NCI-H128 (cell line): ENCODE measurements at regions not wholly inside any gene's neighbourhood (a gene's known extent, or its start where the extent isn't known, plus 50 kb on each side); places are given as distances from the start of the nearest gene placed in this dataset.
"Not testable (repeated sequence)": the region's sequence is repeated elsewhere in the genome, so short reads cannot be mapped to it uniquely, and the experiment has no call there.

Experiments used
- DNase-seq: peaks from one replicate; lab custom pipeline; 2025; ENCODE audit not compliant: unreplicated experiment; lab: John Stamatoyannopoulos, UW

- not testable (repeated sequence) for DNase-seq
Observed at GRCh38 chr15:31507573-31507972, 180.9 kb downstream of the KLF13 start.

DNA sequence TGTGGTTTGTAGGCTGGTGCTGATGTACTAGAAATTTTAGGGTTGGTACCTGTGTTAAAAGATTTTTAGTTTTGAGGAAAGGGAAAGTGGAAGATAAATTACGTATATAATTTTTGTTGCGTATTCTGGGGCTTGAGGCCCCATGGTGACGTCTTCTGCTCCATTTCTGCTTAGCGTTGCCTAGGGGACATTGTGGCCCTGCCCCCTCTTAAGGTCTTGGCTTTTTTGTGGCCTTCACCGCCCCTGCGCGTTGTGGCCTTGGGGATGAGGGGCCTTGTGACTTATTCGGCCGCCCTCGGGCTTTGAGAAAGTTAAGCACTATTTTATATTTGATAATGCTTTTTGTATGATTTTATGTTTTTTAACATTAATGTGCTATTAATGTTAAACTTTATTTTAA lies 182.0 kb downstream of the KLF13 start:
- no peak for DNase-seq

- no peak for DNase-seq
Observed at GRCh38 chr15:31510057-31510456, 183.4 kb downstream of the KLF13 start.

GRCh38 chr15:31511707-31512310 lies 185.2 kb downstream of the KLF13 start:
- no peak for DNase-seq

GRCh38 chr15:31513178-31513577 lies 186.5 kb downstream of the KLF13 start:
- DNase-seq: no peak

DNA sequence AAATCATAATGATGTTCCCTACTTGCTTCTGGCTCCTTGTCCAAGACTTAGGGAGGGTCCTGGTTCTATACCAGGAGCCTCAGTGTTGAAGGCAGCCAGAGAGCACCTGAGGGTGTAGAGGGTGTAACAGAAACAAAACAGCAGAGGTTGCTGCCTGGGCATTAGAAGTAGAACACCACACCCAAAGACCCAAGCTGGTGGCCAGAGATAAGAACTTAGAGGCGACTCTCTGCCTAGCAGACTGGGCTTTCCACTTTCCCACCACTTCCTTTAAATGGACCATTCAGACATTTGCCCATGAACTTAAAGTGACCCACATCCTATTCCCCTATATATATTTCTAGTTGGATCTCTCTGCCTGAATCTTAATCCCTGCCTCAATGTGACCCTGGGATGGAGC lies 189.8 kb downstream of the KLF13 start:
- DNase-seq: no peak

DNA sequence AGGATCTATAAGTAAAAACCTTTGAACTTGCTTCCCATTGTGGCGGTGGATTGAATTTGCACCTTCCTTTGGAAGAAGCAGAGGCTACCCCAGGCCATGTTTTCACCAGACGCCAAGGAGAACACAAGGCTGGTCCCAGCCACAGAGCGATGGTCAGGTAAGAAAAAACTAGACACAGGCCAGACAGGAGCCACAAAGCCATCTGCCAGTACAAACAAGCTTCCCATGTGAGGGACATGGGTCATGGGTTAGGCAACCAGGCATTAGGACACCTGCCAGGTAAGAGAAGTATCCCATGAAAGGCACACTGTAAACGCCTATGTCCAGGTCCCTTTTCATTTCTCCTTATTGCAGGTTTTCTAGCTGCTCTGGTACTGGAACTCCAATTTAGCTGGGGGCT lies 190.2 kb downstream of the KLF13 start:
- DNase-seq: no peak

DNA sequence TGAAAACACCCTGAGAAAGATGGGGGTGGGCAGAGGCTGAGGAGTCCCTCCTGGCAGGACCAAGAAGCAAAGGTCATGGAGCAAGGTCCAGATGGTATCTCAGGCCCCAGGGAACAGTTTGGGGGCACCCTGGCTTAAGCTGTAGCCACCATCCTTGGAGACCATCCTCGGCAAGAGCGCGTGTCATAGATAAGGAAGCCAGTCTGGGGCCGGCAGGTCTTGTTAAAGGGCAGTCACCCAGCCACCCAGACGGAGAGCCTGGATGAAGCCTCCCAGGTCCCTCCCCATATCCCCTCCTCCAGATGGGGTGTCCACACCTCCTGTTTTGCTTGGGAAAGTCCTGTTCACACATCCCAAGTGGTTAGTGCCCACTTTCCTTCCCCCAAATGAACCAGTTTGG lies 191.1 kb downstream of the KLF13 start:
- no peak for DNase-seq

DNA sequence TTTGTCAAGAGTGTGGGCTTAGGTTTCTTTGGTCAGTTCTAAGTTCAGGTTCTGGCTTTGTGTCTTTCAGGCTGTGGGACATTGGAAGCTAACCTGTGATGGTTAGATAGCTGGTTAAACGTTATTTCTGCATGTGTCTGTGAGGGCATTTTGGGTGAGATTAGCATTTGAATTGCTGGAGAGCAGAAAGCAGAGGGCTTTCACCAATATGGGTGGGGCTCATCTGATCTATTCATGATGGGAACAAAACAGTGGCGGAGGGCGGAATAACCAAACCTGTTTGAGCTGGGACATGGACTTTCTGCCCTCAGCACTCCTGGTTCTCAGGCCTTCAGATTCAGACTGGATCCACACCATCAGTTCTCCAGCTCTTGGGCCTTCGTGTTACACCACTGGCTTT lies 195.4 kb downstream of the KLF13 start:
- DNase-seq: no peak

DNA sequence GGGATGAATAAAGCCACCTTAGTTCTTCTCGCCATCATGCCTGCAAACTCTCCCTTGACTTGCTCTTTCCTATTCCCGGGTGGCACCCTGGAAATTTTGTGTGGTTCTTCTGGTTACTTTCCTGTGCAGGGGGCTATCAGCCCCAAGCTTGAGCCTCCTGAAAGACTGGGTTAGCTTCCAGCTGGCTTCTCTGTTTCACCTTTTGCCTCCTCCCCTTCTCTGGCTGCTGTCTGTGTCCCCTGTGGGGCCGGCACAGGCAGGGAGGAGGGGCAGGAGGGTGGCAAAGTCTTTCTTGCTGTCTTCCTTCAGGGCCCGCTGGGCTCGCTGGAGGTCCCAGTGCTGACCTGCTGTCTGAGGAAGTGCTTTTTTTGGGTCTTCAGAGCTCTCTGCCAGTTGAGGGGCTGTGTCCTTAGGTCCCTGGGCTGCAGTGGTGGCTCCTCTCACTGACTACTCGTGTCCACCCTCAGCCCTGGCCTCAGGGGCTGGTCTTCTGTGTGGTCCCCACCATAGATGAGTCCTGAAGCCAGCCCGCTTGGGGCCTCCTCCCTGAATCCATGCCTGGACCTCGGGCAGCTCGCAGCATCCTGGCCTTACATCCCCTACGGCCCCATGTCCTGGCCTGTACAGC lies 196.5 kb downstream of the KLF13 start:
- DNase-seq: no peak

DNA sequence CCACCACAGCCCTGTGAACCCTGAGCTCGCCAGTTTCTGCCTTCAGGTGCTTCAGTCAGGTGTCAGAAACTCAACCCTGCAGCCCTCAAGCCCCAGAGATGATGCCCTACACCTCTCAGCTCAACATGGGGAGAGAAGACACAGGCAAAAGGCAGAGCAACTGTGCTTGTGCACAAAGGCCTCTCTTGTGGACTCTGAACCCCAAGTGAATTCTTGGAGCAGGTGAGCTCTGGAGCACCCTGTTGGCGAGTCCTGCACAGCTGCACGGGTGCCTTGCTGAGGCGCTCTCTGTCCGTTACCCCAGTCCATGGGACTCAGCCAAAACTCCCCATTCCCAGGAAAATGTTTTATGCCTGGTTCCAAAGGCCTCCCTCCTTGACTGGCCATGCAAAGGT lies 197.0 kb downstream of the KLF13 start:
- no peak for DNase-seq

GRCh38 chr15:31525185-31525695 lies 198.6 kb downstream of the KLF13 start:
- DNase-seq: no peak

GRCh38 chr15:31525988-31526665 lies 199.5 kb downstream of the KLF13 start:
- no peak for DNase-seq

DNA sequence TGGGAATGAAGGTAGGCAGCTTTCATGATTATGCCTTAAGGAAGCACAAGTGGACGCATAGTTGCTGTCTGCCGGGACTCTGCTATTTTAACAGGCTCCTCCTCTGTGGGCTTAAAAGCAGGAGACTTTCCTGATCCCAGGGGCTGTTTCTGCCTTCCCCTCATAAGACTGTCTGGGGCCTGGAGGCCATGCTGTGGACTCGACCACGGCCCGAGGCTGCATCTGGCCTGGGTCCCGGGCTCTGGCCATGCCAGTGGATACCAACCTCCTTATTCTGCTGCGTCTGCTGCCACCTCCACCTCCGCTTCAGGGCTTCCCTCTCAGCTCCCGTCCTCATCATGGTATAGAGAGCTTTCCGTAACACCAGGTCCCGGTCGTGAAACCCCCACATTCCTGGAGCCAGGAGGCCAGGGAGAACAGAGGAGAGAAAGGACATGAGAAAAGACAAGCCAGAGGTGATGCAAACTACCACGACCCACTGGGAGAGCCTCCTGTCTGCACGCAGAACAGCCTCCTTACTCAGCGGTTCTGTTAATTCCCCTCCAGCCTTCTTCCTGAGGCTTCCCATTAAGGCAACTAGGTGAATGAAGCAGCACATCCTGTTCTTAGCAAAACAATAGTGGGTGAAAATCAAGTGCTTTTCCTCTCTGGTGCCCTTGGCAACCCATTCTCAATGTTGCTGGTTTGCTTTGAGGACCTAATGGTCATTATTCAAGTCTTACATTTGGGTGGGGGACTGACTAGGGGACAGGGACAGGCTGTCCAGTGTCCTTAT lies 200.5 kb downstream of the KLF13 start:
- DNase-seq: no peak

- DNase-seq: no peak
Observed at GRCh38 chr15:31528846-31529245, 202.2 kb downstream of the KLF13 start.

DNA sequence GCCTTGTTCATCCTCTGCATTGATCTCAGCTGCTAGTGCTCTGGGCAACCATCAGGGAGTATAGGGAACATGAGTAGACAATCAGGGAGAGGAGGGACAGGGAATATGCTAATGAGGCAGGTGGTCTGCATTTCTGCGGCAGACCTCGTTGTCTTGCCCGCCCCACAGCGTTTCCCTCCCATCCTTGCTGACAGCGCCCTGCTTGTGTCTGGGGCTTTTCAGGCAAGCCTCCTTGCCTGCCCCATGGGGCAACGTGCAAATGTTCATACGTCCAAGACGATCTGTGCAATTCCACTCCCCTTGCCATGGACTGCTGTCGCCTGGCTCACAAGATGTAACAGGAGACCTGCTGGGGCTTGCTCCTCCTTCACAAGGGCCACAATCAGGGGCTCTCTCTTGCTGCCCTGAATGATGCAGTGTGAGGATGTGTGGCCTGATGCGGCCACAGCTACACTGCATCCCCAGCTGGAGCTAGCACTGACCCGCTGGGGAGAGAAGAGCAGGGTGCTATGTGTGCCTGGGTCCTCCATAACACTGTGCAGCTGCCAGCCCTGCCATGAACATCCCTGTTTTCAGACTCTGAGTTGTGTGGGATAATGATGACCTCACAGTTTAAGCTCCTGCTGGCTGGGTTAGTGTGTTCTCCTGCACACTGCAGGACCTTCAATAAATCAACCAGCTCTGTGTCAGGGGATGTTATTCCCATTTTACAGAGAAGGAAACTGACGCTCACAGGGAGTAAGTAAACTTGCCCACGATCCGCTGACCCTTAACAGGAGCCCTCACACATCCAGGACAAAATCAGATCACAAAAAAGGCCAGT lies 211.3 kb downstream of the KLF13 start:
- no peak for DNase-seq

GRCh38 chr15:31540633-31541032 lies 214.0 kb downstream of the KLF13 start:
- DNase-seq: no peak

- DNase-seq: no peak
Observed at GRCh38 chr15:31544361-31544760, 217.7 kb downstream of the KLF13 start.

DNA sequence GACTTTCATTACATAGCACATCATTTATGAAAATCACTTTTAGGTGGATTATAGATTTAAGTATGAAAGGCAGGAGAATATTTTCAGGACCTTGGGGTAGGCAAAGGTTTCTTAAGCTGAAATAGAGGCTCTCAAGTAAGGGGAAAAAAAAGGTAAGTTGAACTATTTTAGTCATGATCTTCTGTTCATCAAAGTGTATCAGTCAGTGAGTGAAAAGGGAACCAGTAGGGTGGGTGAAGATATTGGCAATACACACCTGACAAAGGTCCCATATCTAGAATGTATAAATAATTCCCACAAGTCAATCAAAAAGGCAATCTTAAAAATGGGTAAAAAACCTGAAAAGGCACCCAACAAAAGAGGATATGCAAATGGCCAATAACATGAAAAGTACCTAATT lies 218.6 kb downstream of the KLF13 start:
- DNase-seq: no peak

- no peak for DNase-seq
Observed at GRCh38 chr15:31550211-31550977, 223.8 kb downstream of the KLF13 start.
